Caco-2 (cell line): ENCODE measurements at regions not wholly inside any gene's neighbourhood (a gene's known extent, or its start where the extent isn't known, plus 50 kb on each side); places are given as distances from the start of the nearest gene placed in this dataset.
"Not testable (repeated sequence)": the region's sequence is repeated elsewhere in the genome, so short reads cannot be mapped to it uniquely, and the experiment has no call there.

Source experiments
- BruUV-seq: library from RNA; stranded (reverse); fragments of 400-500 nt; replicated peaks from 2 replicates; lab custom pipeline; 2021; lab: Mats Ljungman, UMichigan
- CTCF ChIA-PET: fragments of 300-600 bp; sonication (Branson Sonifier 250); formaldehyde crosslinking; loops from one replicate; lab custom pipeline; 2022; ENCODE audit warnings: antibody characterized with exemption; lab: Charles Lee
- POLR2A ChIA-PET: fragments of 300-600 bp; sonication (Branson Sonifier 250); formaldehyde crosslinking; loops from one replicate; lab custom pipeline; 2022; ENCODE audit warnings: antibody characterized with exemption; lab: Charles Lee
- DNase-seq, 2 experiments: peaks; one replicate each; pipeline versions ENCODE4 v3.0.0 to v3.0.0-alpha.2; 2020 to 2022
- H3K27me3 ChIP-seq: replicated peaks from 2 replicates; pipeline ENCODE4 v1.6.0; 2011; ENCODE audit warnings: low read length; ENCODE audit not compliant: control insufficient read depth, insufficient read depth
- H3K36me3 ChIP-seq: 2 replicates; pipeline ENCODE4 v1.5.1; 2011; ENCODE audit warnings: low read length; ENCODE audit not compliant: control insufficient read depth, insufficient read depth
- H3K4me1 ChIP-seq: fragments of 250-450 bp; sonication (Bioruptor Pico); 2 replicates; pipeline ENCODE4 v1.5.1; 2020; ENCODE audit warnings: mild to moderate bottlenecking
- H3K4me3 ChIP-seq: 2 replicates; pipeline ENCODE4 v1.5.1; 2011; ENCODE audit warnings: low read depth, mild to moderate bottlenecking, control low read depth, low read length
- H3K9me3 ChIP-seq: fragments of 250-450 bp; sonication (Bioruptor Pico); 2 replicates; pipeline ENCODE4 v1.5.1; 2020; ENCODE audit warnings: mild to moderate bottlenecking, moderate library complexity
- H3K27ac Mint-ChIP-seq: one replicate; pipeline ENCODE4 v1.8.0; 2022; ENCODE audit warnings: mixed read lengths; ENCODE audit not compliant: unreplicated experiment
- H3K27me3 Mint-ChIP-seq: one replicate; pipeline ENCODE4 v1.8.0; 2022; ENCODE audit warnings: mixed read lengths; ENCODE audit not compliant: insufficient read depth, unreplicated experiment
- H3K36me3 Mint-ChIP-seq: one replicate; pipeline ENCODE4 v1.8.0; 2022; ENCODE audit warnings: mild to moderate bottlenecking, mixed read lengths; ENCODE audit not compliant: insufficient read depth, unreplicated experiment
- H3K4me1 Mint-ChIP-seq: one replicate; pipeline ENCODE4 v1.8.0; 2022; ENCODE audit warnings: low read depth, mixed read lengths; ENCODE audit not compliant: unreplicated experiment
- H3K4me3 Mint-ChIP-seq: one replicate; pipeline ENCODE4 v1.8.0; 2022; ENCODE audit warnings: mild to moderate bottlenecking, moderate library complexity, mixed read lengths; ENCODE audit not compliant: unreplicated experiment
- H3K9me3 Mint-ChIP-seq: one replicate; pipeline ENCODE4 v1.8.0; 2022; ENCODE audit warnings: mixed read lengths; ENCODE audit not compliant: unreplicated experiment
- intact Hi-C: fragments of 100-400 bp; cut with micrococcal nuclease; formaldehyde crosslinking; loops from one replicate; pipeline ENCODE4 v1.10.0; 2022; ENCODE audit not compliant: unreplicated experiment
- TF ChIP-seq, protein P1 (sequence below), 2 experiments: fragments of 200-600 bp in 1 of 2; IDR thresholded peaks; 1 replicate in 1 of 2; 2 replicates in 1 of 2; pipeline versions ENCODE4 v1.5.1 to v1.8.0; 2011 to 2022; ENCODE audit warnings: antibody characterized with exemption in 1 of 2, control low read depth in 1 of 2, inconsistent platforms in 1 of 2, low read depth in 1 of 2, low read length in 1 of 2, mild to moderate bottlenecking in 1 of 2, moderate library complexity in 1 of 2; ENCODE audit not compliant: insufficient read depth in 1 of 2, severe bottlenecking in 1 of 2, unreplicated experiment in 1 of 2

DNA sequence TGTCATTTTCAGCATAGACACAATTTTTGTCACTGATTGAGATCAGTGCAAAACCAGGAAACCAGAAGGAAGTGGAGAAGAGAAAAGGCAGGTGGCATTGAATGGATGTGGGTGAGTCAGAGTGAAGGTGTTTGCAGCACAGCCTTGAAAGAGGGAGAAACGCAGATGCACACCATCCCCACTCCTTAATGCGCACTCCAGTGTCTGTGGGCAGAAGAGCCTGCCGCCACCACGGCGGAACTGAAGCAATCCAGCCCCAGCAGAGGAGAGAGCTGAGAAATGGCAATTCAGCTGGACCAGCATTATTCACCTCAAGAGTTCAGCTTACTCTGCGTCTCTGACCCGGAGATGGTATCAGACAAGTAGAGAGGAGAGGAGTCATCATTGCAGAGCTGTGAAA is 393.1 kb upstream of the FRG1 start:
- H3K27ac Mint-ChIP-seq = no peak overlapping the region
- BruUV-seq = no TSS peak
- Histone ChIP-seq H3K36me3 (no peaks in the 10 kb centered on the region), H3K4me3 (no peak overlapping the region), H3K9me3 (no peaks in the 10 kb centered on the region), H3K4me1 (no peaks in the 10 kb centered on the region), H3K27me3 (no peaks in the 10 kb centered on the region)
- H3K9me3 Mint-ChIP-seq = no peaks in the 10 kb centered on the region
- H3K4me1 Mint-ChIP-seq = no peaks in the 10 kb centered on the region
- intact Hi-C loops = no loop called here
- ChIA-PET CTCF (interaction anchor here (0.5 kb wide), 1 partner anchor 400 kb away, joined by 3 read pairs; no protein-coding TSS in a partner anchor), POLR2A (no interaction called here)
- H3K27me3 Mint-ChIP-seq = peaks cover 4% of the 10 kb centered on the region
- no peaks in the 10 kb centered on the region for H3K36me3 Mint-ChIP-seq
- H3K4me3 Mint-ChIP-seq = no peak overlapping the region
- DNase-seq = no peak
- TF ChIP-seq, protein P1, sequence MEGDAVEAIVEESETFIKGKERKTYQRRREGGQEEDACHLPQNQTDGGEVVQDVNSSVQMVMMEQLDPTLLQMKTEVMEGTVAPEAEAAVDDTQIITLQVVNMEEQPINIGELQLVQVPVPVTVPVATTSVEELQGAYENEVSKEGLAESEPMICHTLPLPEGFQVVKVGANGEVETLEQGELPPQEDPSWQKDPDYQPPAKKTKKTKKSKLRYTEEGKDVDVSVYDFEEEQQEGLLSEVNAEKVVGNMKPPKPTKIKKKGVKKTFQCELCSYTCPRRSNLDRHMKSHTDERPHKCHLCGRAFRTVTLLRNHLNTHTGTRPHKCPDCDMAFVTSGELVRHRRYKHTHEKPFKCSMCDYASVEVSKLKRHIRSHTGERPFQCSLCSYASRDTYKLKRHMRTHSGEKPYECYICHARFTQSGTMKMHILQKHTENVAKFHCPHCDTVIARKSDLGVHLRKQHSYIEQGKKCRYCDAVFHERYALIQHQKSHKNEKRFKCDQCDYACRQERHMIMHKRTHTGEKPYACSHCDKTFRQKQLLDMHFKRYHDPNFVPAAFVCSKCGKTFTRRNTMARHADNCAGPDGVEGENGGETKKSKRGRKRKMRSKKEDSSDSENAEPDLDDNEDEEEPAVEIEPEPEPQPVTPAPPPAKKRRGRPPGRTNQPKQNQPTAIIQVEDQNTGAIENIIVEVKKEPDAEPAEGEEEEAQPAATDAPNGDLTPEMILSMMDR (IDR thresholded peaks at IDR 0.05; ENCODE audit: insufficient read depth in 1 of 2, low read depth in 1 of 2, low read length in 1 of 2, severe bottlenecking in 1 of 2, unreplicated experiment in 1 of 2) = no peak

DNA sequence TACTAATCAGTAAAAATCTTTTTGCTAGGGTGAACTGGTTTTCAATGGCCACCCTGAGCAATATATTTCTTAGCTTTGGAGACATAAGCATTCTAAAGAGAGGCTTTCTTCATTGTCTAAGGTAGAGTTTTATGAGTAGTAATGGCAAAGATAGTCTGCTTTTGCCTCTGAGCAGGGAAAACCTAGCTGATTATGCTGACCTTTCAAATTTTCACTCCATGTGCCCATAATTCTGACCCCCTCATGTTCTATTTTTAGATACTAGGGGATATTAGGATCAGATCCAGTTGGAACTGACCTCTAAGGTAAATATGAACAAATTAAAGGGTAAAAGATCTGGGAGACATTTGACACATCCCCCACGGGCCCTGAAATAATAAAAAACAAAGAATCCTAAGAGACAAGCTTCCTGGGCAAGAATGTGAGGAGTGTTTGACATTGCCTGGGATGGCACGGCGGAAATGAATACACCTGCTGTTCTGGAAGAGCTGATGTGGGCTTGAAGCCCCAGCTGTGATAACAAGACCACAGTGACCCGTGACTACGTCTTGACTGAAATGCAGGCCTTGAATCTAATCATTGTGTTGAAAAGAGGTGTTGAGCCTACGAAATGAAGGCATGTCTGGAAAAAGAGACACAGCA is 392.1 kb upstream of the FRG1 start:
- no peaks in the 10 kb centered on the region for H3K36me3 Mint-ChIP-seq
- H3K27ac Mint-ChIP-seq = no peak overlapping the region
- H3K4me1 Mint-ChIP-seq = no peaks in the 10 kb centered on the region
- DNase-seq = no peak
- TF ChIP-seq, protein P1 (IDR thresholded peaks at IDR 0.05; ENCODE audit: insufficient read depth in 1 of 2, low read depth in 1 of 2, low read length in 1 of 2, severe bottlenecking in 1 of 2, unreplicated experiment in 1 of 2) = no peak
- Histone ChIP-seq H3K4me3 (no peak overlapping the region), H3K27me3 (no peaks in the 10 kb centered on the region), H3K9me3 (no peaks in the 10 kb centered on the region), H3K36me3 (no peaks in the 10 kb centered on the region), H3K4me1 (no peaks in the 10 kb centered on the region)
- peaks cover 4% of the 10 kb centered on the region for H3K27me3 Mint-ChIP-seq
- H3K4me3 Mint-ChIP-seq = no peak overlapping the region
- no peaks in the 10 kb centered on the region for H3K9me3 Mint-ChIP-seq
- intact Hi-C loops = no loop called here
- CTCF ChIA-PET = no interaction called here
- BruUV-seq = no TSS peak
- POLR2A ChIA-PET = no interaction called here

DNA sequence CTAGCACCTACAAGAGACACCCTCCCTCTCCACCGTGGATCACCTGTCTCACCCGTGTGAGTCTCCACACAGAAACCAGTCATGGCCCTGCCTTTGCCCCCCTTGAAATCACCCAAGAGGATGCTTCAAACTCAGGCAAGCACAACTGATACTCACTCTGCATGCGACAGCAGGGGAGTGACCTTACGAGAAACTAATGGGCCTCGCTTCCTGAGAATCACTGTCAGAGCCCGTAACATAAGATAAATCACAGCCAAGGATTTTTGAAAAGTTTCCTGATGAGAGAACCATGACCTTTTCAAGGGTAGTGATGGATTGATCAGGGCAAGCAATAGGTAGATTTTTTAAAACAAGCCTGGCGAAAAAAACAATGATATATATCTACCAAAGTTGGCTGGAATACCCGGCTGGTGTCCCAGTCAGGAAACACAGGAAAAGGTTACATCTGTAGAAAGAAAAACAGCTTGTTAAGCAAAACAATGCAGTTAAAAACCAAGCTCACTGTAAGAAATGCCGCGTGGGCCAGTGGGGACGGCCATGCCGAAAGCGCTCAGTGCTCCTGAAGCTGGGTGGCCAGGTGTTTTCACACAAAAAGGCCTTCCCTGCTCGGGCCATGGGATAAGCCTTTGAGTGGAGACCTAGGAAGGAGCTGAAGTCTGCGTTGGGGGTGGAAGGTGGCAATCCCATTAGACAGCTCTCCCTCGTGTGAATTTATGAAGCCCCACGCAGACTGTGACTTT is 388.6 kb upstream of the FRG1 start:
- H3K36me3 Mint-ChIP-seq, H3K4me1 ChIP-seq, intact Hi-C loops, POLR2A ChIA-PET, H3K9me3 ChIP-seq, H3K9me3 Mint-ChIP-seq, H3K27ac Mint-ChIP-seq, CTCF ChIA-PET, H3K27me3 Mint-ChIP-seq, H3K27me3 ChIP-seq, BruUV-seq, H3K4me3 ChIP-seq, H3K4me1 Mint-ChIP-seq, H3K36me3 ChIP-seq, DNase-seq, H3K4me3 Mint-ChIP-seq: not testable (repeated sequence)

DNA sequence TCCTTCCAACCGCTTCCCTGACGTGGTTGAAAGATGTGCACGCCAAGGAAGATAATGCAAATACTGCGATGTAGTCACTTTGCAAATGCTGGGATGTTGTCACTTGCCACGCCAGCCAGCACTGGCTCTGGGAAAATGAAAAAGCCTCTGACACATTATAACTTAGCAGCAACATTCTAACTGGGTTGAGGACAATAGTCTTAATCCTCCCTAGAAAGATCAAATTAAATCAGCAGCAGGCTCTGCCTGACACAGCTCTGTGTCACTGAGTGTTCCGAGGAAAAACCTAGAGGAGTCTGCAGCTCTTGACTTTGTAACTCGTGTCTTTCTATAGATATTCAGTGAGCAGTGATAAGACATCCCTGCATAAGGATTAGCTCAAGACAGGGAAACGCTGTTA is 380.1 kb upstream of the FRG1 start:
- H3K9me3 ChIP-seq, H3K27ac Mint-ChIP-seq: not testable (repeated sequence)

DNA sequence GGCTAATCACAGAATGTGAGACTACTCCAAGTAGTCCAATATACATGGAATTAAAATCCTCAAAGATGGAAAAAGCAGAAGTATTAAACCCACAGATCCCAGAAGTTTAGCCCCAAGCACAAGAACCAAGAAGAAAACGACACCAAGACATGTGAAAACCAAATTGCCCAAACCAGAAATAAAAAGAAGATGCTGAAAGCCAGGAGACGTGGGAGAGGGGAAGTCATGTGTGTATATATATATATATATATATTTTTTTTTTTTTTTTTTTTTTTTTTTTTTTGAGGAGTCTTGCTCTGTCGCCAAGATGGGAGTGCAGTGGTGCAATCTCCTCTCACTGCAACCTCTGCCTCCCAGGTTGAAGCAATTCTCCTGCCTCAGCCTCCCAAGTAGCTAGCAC is 376.9 kb upstream of the FRG1 start:
- H3K4me1 ChIP-seq, intact Hi-C loops, POLR2A ChIA-PET, H3K36me3 ChIP-seq, H3K27me3 Mint-ChIP-seq, H3K27me3 ChIP-seq, H3K4me3 Mint-ChIP-seq, H3K36me3 Mint-ChIP-seq, H3K9me3 ChIP-seq, DNase-seq, H3K4me1 Mint-ChIP-seq, H3K4me3 ChIP-seq, H3K9me3 Mint-ChIP-seq, BruUV-seq, H3K27ac Mint-ChIP-seq, CTCF ChIA-PET: not testable (repeated sequence)

More for the DNA sequence above, 380.1 kb upstream of the FRG1 start:
- intact Hi-C loops, H3K27me3 ChIP-seq, H3K4me1 Mint-ChIP-seq, H3K27me3 Mint-ChIP-seq, BruUV-seq, H3K36me3 Mint-ChIP-seq, H3K4me3 Mint-ChIP-seq, H3K4me3 ChIP-seq, H3K4me1 ChIP-seq, CTCF ChIA-PET, POLR2A ChIA-PET, H3K36me3 ChIP-seq, DNase-seq: not testable (repeated sequence)
- H3K9me3 Mint-ChIP-seq = peaks cover 21% of the 10 kb centered on the region
